Epithelial cell of proximal tubule (primary cell): ENCODE measurements at regions not wholly inside any gene's neighbourhood (a gene's known extent, or its start where the extent isn't known, plus 50 kb on each side); places are given as distances from the start of the nearest gene placed in this dataset.
A peak's percentile ranks its signal among the peaks of the same experiment; 100 is the strongest.

ENCODE experiments used
- DNase-seq: peaks from one replicate; pipeline ENCODE4 v3.0.0-alpha.2; 2011; ENCODE audit warnings: low read depth
- H3K4me3 ChIP-seq: 2 replicates; pipeline ENCODE4 v1.5.1; 2011; ENCODE audit warnings: low read depth, mild to moderate bottlenecking, low read length
- CTCF ChIP-seq: conservative IDR thresholded peaks from 2 replicates; pipeline ENCODE4 v1.5.1; 2012; ENCODE audit warnings: low read depth, mild to moderate bottlenecking, low read length

DNA sequence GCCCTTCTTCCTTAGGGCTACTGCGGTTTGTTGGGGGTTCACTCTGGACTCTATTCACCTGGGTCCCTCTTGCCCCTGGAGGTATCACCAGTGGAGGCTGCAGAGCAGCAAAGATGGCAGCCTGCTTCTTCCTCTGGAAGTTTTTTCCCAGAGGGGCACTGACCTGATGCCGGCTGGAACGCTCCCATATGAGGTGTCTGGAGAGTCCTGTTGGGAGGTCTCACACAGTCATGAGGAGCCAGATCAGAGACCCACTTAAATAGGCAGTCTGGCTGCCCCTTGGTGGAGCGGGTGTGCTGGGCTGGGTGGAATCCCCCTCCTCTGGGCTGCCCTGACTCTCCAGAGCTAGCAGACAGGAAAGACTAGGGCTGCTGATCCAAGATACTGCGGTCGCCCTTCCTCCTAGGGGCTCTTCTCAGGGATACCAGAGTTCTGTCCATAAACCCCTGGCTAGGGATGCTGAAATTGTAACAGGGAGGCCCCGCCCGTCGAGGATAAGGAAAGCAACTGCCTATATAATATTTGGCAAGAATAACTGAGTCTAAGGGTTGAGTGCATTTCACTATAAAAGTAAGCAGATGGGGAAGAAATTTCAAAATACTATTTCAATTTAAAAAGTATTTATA, 140.7 kb downstream of the NOL4 start:
- no peak for DNase-seq
- no peak overlapping the region for H3K4me3 ChIP-seq
- TF ChIP-seq CTCF = no peak

DNA sequence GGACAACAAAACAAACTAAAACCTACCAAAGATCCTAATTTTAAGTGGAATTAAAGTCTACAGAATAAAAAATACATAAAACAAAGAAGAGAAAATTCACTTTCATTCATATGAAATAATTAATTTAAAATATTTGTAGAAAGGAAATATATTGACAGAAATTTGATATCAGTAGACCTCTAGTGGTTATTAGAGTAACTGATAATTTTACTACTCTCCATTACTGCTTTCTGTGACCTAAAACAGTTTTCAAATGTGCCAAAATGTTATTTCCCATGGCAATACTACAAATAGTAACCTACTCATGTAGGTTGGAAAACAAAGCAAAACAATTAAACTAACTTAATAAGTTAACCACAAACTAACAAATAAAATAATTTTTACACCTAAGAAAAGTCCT, 147.1 kb downstream of the NOL4 start:
- peak; percentile 33 for TF ChIP-seq CTCF
- H3K4me3 ChIP-seq = no peak overlapping the region
- DNase-seq = no peak

GRCh38 chr18:34075963-34076860, 148.5 kb downstream of the NOL4 start:
- no peak for TF ChIP-seq CTCF
- DNase-seq = no peak
- no peak overlapping the region for H3K4me3 ChIP-seq

GRCh38 chr18:34061226-34061625, 163.5 kb downstream of the NOL4 start:
- TF ChIP-seq CTCF = no peak
- DNase-seq = no peak
- no peak overlapping the region for H3K4me3 ChIP-seq

GRCh38 chr18:34055227-34055626, 169.5 kb downstream of the NOL4 start:
- no peak for DNase-seq
- TF ChIP-seq CTCF = no peak
- no peak overlapping the region for H3K4me3 ChIP-seq

GRCh38 chr18:34050661-34051060, 174.1 kb downstream of the NOL4 start:
- TF ChIP-seq CTCF = no peak
- no peak for DNase-seq
- H3K4me3 ChIP-seq = no peak overlapping the region

DNA sequence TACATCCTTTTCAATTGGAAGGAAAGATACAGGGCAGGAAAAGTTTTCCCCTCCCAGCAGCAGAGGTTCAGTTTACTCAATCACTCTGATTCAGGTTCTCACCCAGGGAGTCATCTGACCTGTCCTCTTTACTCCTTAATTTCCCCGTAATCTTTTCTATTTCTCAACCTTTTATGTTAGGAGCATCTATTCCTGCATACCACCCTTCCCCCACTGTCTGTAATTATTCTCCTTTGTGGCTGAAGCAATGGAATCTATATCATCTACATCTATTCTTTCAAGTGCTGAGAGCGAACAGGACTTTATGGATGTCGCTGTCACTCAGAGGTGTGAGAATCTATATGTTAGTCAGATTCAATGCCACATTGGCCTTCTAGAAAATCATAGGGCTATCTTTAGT, 175.2 kb downstream of the NOL4 start:
- H3K4me3 ChIP-seq = no peak overlapping the region
- no peak for DNase-seq
- no peak for TF ChIP-seq CTCF
